Lower lobe of right lung (tissue), 2 donors: ENCODE measurements at regions not wholly inside any gene's neighbourhood (a gene's known extent, or its start where the extent isn't known, plus 50 kb on each side); places are given as distances from the start of the nearest gene placed in this dataset.

Experiments
- ATAC-seq, 2 donors: fragments of 200-7000 bp; cut with Tn5 transposase; one replicate each; pipeline ENCODE4 v1.9.1; 2020 to 2022; ENCODE audit warnings: mild to moderate bottlenecking in 2 of 2, moderate library complexity in 2 of 2
- DNase-seq: peaks from one replicate; pipeline ENCODE4 v3.0.0-alpha.2; 2020
- H3K27ac ChIP-seq: fragments of 200-600 bp; one replicate; pipeline ENCODE4 v1.8.0; 2022
- H3K27me3 ChIP-seq: fragments of 200-600 bp; one replicate; pipeline ENCODE4 v1.8.0; 2022; ENCODE audit warnings: low read depth
- H3K36me3 ChIP-seq: fragments of 200-600 bp; one replicate; pipeline ENCODE4 v1.8.0; 2022; ENCODE audit warnings: mild to moderate bottlenecking
- H3K4me1 ChIP-seq: fragments of 200-600 bp; one replicate; pipeline ENCODE4 v1.8.0; 2022
- H3K4me3 ChIP-seq: fragments of 200-600 bp; one replicate; pipeline ENCODE4 v1.8.0; 2022; ENCODE audit warnings: mild to moderate bottlenecking
- H3K9me3 ChIP-seq: fragments of 200-600 bp; one replicate; pipeline ENCODE4 v1.8.0; 2022
- CTCF ChIP-seq: fragments of 200-600 bp; IDR thresholded peaks from one replicate; pipeline ENCODE4 v1.8.0; 2022; ENCODE audit warnings: antibody characterized with exemption, mild to moderate bottlenecking
- intact Hi-C: fragments of 100-400 bp; cut with DNase I; formaldehyde crosslinking; loops from one replicate; pipeline ENCODE4 v1.11.0; 2022
- donor health status: DM: no; HTN: yes; CAD: no; lungs with severe emphysema.

- peaks cover 4% of the 10 kb centered on the region for H3K4me1 ChIP-seq
- DNase-seq (no peak), ATAC-seq (peak; percentile 39)
- peak overlapping the region; percentile 47 for H3K27ac ChIP-seq
- H3K27me3 ChIP-seq, result no peaks in the 10 kb centered on the region
- intact Hi-C loops, result no loop called here
- TF ChIP-seq CTCF, result no peak
- H3K4me3 ChIP-seq, result no peak overlapping the region
- H3K9me3 ChIP-seq, result no peaks in the 10 kb centered on the region
- no peaks in the 10 kb centered on the region for H3K36me3 ChIP-seq
Measured at GRCh38 chr3:177642804-177643125, 445.5 kb upstream of the TBL1XR1 start.

GRCh38 chr3:177646749-177647148 is 449.5 kb upstream of the TBL1XR1 start:
- ATAC-seq (no peak), DNase-seq (no peak)

GRCh38 chr3:177647341-177647740 is 450.1 kb upstream of the TBL1XR1 start:
- intact Hi-C loops, result no loop called here
- Histone ChIP-seq H3K36me3 (no peaks in the 10 kb centered on the region), H3K27ac (no peak overlapping the region), H3K9me3 (no peaks in the 10 kb centered on the region), H3K4me1 (peaks cover 5% of the 10 kb centered on the region), H3K27me3 (no peaks in the 10 kb centered on the region), H3K4me3 (no peak overlapping the region)
- no peak for TF ChIP-seq CTCF
- DNase-seq (no peak), ATAC-seq (no peak)

More at GRCh38 chr3:177646749-177647148, 449.5 kb upstream of the TBL1XR1 start:
- Histone ChIP-seq H3K4me1 (peaks cover 4% of the 10 kb centered on the region), H3K36me3 (no peaks in the 10 kb centered on the region), H3K4me3 (no peak overlapping the region), H3K27me3 (no peaks in the 10 kb centered on the region), H3K27ac (no peak overlapping the region), H3K9me3 (no peaks in the 10 kb centered on the region)
- intact Hi-C loops, result no loop called here
- no peak for TF ChIP-seq CTCF

DNA sequence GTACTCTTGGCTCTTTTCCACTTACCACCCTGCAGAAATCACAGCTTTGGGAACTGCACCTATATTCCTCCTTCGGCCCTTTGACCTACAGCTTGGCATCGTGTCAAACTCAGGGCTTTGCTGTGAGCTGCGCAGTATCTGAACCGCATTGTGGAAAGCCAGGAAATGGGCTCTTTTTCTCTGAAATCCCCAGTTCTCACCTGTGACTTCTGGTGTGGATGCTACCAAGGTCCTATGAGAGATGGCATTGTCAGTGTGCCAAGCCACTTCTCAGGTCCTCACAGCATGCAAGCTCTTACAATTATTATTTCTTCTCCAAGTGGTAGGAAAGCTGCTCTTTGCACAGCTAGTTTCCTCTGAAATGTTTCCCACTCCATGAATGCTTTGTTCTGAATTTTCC is 450.6 kb upstream of the TBL1XR1 start:
- H3K27me3 ChIP-seq, result no peaks in the 10 kb centered on the region
- peaks cover 11% of the 10 kb centered on the region for H3K4me1 ChIP-seq
- H3K4me3 ChIP-seq, result no peak overlapping the region
- intact Hi-C loops, result no loop called here
- TF ChIP-seq CTCF, result no peak
- ATAC-seq, result no peak
- no peaks in the 10 kb centered on the region for H3K9me3 ChIP-seq
- no peak for DNase-seq
- no peak overlapping the region for H3K27ac ChIP-seq
- H3K36me3 ChIP-seq, result no peaks in the 10 kb centered on the region

DNA sequence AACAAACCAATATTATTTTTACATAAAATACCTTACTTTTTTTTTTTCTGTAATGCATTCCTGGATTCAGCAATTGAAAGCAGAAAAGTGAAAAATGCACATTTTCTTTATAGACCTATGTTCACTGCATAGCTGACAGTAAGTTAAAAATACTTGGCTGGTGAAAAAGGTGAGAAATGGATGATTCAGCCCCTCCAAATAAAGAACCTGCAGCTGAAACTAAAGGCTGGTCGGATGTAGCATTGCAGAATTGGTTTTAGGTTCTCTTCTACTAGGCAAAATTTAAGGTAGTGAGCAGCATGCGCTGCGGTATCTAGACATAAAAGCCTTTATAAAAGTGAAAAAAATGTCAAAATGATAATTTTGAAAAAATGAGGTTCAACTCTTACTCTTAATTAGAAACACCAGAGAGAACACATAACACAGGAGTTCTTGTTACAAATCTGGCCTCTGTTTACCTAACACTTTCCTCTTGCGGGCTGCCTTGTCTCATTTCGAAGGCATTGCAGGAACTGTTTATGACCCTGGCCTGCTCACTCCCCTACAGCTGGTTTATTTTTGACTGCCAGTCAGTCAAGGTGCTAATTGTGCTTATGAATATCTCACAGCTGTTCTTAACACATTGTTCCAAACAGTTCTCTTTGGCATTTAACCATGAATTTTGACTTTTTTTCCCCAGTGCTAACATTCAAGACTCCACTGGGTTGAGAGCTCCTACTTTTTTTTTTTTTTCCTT is 455.4 kb upstream of the TBL1XR1 start:
- H3K9me3 ChIP-seq, result no peaks in the 10 kb centered on the region
- H3K27ac ChIP-seq, result no peak overlapping the region
- H3K4me3 ChIP-seq, result no peak overlapping the region
- intact Hi-C loops, result no loop called here
- DNase-seq (no peak), ATAC-seq (peak; percentile 33 to 37)
- H3K27me3 ChIP-seq, result no peaks in the 10 kb centered on the region
- H3K4me1 ChIP-seq, result peaks cover 10% of the 10 kb centered on the region
- TF ChIP-seq CTCF, result no peak
- no peaks in the 10 kb centered on the region for H3K36me3 ChIP-seq
